Right cardiac atrium (tissue), 5 donors: ENCODE measurements at regions not wholly inside any gene's neighbourhood (a gene's known extent, or its start where the extent isn't known, plus 50 kb on each side); places are given as distances from the start of the nearest gene placed in this dataset.
"Not testable (repeated sequence)": the region's sequence is repeated elsewhere in the genome, so short reads cannot be mapped to it uniquely, and the experiment has no call there.

ENCODE experiments used
- ATAC-seq, 2 donors: fragments of 200-7000 bp; cut with Tn5 transposase; one replicate each; pipeline versions ENCODE4 v1.8.0 to v1.9.1; 2020; ENCODE audit warnings: moderate library complexity in 2 of 2, mild to moderate bottlenecking in 1 of 2
- DNase-seq, 3 donors: peaks; one replicate each; pipeline ENCODE4 v3.0.0-alpha.2; 2020
- H3K27ac ChIP-seq: one replicate; pipeline ENCODE4 v1.5.1; 2013; ENCODE audit warnings: mild to moderate bottlenecking, low read length, control low read depth, moderate library complexity
- H3K27me3 ChIP-seq: one replicate; pipeline ENCODE4 v1.6.1; 2013; ENCODE audit not compliant: control insufficient read depth, insufficient read depth
- H3K4me1 ChIP-seq: one replicate; pipeline ENCODE4 v1.6.1; 2013; ENCODE audit warnings: low read length; ENCODE audit not compliant: control insufficient read depth, insufficient read depth
- H3K4me3 ChIP-seq: one replicate; pipeline ENCODE4 v1.5.1; 2013; ENCODE audit warnings: low read length, control low read depth
- H3K9me3 ChIP-seq: one replicate; pipeline ENCODE4 v1.6.1; 2013; ENCODE audit warnings: low read length; ENCODE audit not compliant: control insufficient read depth
- WGBS: extraction: QIAGEN DNeasy Blood & Tissue Kit; methylation state at CpG from one replicate; pipeline ENCODE4 v1.1.7; 2013; 5-methylcytosine and 5-hydroxymethylcytosine counted together
- intact Hi-C, 4 donors: fragments of 100-400 bp; cut with DNase I; formaldehyde crosslinking; loops; one replicate each; pipeline versions ENCODE4 v1.11.0 to v1.14.0; 2022 to 2023
- donor health status: healthy with polysubstance abuse.
- donor health status: DM: no; HTN: yes; CAD: no.
- donor health status: DM: no; HTN: no; CAD: no.
- donor health status: DM: no; HTN: yes; CAD: no; lungs with severe emphysema.
- donor health status: DM: yes; HTN: yes; CAD: no.

DNA sequence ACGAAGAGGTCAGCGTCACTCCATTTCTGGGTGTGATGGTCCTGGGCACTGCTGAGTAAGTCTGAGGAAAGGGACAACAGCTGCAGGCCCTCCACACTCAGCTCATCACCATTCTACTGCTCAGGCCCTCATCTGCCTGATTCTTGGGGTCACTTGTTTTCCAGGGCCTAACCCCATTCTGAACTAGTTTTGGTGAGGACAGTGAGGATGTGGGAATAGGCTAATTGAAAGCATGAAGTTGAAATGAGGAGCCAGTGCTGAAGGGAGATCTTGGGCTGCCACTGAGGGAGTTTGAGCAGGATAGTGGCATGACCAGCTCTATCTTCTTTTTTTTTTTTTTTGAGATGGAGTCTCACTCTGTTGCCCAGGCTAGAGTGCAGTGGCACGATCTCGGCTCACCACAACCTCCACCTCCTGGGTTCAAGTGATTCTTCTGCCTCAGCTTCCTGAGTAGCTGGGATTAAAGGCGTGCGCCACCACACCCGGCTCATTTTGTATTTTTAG, 155.7 kb downstream of the VEGFA start:
- peak in 1 of 3 donors; percentile 40 for DNase-seq
- intact Hi-C loops: not testable (repeated sequence)

DNA sequence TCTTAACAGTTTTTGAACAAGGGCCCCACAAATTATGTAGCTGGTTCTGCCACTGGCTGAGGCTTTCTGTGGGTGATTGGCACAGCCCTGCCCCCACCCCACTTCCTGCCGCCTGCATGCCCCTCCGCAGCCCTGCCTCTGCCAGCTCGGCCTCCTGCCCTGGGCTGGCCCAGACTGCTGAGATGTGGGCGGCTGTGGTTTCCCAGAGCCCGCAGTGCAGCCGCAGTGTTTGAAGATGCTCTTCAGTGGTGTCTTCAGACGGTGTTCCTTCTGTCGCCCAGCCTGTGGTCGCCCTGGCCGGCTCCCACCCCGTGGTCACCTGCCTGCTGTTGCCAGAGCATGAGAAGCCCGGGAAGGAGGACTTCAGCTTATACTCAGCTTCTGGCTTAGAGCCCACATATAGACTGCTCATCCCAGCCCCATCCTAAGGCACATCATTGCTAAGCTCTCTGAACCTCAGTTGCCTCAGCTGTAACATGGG, 154.3 kb downstream of the VEGFA start:
- DNase-seq: peak in 2 of 3 donors; percentile 68 to 72
- 60% methylated on average over 12 of the region's 12 CpGs for WGBS
- Histone ChIP-seq H3K4me1 (no peaks in the 10 kb centered on the region), H3K9me3 (no peaks in the 10 kb centered on the region), H3K27ac (no peak overlapping the region), H3K4me3 (no peak overlapping the region), H3K27me3 (no peaks in the 10 kb centered on the region)
- intact Hi-C loops: no loop called here
- no peak for ATAC-seq

More for the DNA sequence above, 155.7 kb downstream of the VEGFA start:
- H3K4me3 ChIP-seq, H3K9me3 ChIP-seq, H3K27ac ChIP-seq, H3K4me1 ChIP-seq, H3K27me3 ChIP-seq, ATAC-seq: not testable (repeated sequence)
- WGBS: 98% methylated on average over 7 of the region's 7 CpGs

DNA sequence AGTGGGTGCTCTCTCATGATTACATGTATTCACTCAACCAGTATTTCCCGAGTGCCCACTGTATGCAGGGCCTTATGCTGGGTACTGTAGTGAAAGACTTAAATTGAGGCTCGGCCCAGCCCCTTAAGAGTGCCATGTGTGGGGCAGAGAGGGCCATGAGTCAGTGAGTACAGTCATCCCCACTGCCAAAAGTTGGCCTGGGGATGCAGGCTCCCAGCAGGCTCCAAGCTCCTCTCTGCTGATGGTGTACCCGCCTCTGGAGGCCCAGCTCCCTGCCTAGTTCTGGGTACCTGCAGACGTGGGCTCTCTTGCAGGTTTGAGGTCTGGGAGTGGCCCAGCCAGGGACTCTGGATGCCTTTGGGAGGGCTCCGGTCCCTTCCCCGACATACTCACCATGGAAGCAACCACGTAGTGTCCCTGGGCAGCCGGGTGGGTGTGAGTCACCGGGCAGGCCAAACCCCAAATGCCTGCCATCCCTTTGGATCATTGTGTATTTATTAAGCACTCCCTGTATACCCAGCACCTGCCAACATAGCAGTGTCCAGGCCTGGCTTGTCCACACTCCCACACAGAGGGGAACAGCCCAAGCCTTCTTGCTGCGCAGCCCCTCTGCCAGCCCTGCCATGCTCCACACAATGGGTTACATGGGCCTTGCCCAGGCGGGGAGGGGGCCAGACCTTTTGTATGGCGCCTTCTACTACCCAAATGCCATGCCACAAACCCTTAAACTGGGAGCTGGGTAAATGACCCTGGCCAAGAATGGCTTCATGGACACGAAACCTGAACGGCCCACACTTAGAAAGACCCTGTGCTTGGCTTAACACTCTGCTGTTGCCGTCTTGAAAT, 153.6 kb downstream of the VEGFA start:
- no peaks in the 10 kb centered on the region for H3K9me3 ChIP-seq
- no peak overlapping the region for H3K4me3 ChIP-seq
- H3K27ac ChIP-seq: no peak overlapping the region
- 86% methylated on average over 15 of the region's 15 CpGs for WGBS
- ATAC-seq (no peak), DNase-seq (peak in 1 of 3 donors; percentile 28)
- H3K4me1 ChIP-seq: no peaks in the 10 kb centered on the region
- H3K27me3 ChIP-seq: no peaks in the 10 kb centered on the region
- intact Hi-C loops: no loop called here

DNA sequence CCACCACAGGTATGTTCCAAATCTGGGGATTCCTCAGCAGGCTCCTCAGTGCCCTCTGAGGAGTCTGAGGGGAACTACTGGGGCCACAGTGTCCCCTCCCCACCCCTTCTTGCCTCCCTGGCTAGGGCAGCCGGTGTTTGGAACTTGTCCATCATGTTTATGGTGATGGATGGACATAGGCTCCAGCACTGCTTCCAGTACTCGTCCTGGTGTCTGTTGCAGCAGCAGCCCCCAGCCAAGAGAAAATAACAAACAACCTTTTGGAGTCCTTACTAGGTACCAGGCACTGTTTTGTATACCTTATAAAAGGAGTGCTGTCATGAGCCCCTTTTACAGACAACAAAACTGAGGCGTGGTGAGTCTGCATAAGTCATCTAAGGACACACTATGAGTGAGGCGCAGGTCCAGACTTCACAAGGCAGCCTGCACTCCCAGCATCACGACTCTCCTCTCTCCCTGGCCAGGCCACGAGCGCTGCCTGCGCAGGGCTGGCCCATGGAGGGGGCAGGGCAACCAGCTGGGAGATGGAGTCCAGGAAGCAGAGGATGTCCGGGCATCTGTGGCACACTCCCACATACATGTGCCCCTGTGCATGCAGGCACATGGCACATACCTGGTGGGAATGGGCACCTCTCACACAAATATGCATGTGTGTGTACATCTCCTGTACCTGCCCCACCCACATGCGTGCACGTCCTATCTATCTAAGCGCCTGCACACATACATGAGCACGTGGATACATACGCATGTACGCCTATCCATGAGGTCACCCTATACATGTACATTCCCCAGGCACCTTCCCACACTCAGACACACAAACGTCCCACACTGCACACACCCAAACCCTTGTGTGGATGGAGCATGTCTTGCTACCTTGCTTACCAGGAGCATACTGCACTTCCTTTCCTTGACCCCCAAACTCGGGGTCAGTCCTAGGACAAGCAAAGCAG, 152.7 kb downstream of the VEGFA start:
- Histone ChIP-seq H3K27me3 (no peaks in the 10 kb centered on the region), H3K9me3 (no peaks in the 10 kb centered on the region), H3K27ac (no peak overlapping the region), H3K4me3 (no peak overlapping the region), H3K4me1 (no peaks in the 10 kb centered on the region)
- WGBS: 85% methylated on average over 17 of the region's 17 CpGs
- ATAC-seq (no peak), DNase-seq (peak in 1 of 3 donors; percentile 37)
- intact Hi-C loops: no loop called here

DNA sequence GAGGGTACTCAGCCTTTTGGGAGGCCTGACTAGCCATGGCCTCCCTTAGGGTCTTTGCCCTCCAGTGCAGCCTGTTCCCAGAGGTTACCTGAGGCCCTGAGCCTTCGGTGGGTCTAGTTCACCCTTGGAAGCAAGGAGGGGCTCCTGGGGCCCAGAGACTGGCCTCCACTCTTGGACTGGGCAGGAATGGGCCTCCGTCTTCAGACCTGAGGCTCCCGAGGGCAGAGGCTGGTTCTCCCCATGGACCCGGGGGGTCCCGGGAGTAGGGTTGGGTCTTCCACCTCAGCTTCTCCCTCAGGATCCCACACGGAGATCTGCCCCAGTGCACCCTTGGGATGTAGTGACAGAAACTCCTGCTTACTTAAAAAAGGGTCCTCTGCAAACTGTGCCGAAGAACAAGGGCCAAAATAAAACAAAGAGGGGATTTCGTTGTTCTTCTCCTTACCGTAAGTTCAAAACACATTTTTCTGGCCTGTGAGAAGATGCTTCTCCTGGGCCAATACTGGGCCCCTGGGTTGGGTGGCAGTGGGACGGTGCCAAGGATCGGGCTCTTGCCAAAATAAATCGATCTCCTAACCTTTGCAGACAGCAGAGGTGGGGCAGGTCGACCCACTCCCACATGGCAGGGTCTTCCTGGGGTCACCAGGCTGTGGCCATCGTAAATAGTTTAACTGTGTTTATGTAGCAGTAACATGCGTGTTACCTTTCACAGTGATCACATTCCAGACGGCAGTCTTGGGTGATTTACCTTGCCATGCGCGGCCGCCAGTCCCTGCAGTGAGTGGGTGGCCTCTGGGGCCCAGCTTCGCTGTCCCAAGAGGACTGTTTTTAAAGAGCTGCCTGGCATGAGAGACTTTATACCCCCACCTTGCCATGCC, 151.8 kb downstream of the VEGFA start:
- Histone ChIP-seq H3K27ac (no peak overlapping the region), H3K4me3 (no peak overlapping the region), H3K9me3 (no peaks in the 10 kb centered on the region), H3K4me1 (no peaks in the 10 kb centered on the region), H3K27me3 (no peaks in the 10 kb centered on the region)
- WGBS: 90% methylated on average over 20 of the region's 20 CpGs
- intact Hi-C loops: no loop called here
- peak in 1 of 3 donors; percentile 9 for DNase-seq
- no peak for ATAC-seq

DNA sequence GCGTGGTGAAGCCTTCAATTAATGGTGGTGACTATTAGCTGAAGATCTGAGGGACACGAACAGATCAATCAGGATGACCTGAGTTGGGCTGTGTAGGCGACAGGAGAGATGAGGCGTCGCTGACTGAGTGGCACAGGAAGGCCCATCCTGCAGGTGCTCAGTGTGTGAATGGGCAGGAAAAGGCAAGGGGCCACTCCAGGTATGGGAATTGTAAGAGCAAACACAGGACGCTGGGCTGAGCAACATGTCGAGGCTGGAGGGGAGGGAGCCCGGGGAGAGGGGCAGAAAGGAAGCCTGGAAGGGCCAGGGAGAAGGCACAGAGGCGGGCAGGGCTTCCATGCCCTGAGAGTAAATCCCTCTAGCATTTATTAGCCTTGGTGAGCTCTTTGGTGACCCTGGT, 151.0 kb downstream of the VEGFA start:
- Histone ChIP-seq H3K4me1 (no peaks in the 10 kb centered on the region), H3K9me3 (no peaks in the 10 kb centered on the region), H3K4me3 (no peak overlapping the region), H3K27ac (no peak overlapping the region), H3K27me3 (no peaks in the 10 kb centered on the region)
- 91% methylated on average over 9 of the region's 9 CpGs for WGBS
- intact Hi-C loops: no loop called here
- peak in 1 of 3 donors; percentile 1 for DNase-seq
- no peak for ATAC-seq

DNA sequence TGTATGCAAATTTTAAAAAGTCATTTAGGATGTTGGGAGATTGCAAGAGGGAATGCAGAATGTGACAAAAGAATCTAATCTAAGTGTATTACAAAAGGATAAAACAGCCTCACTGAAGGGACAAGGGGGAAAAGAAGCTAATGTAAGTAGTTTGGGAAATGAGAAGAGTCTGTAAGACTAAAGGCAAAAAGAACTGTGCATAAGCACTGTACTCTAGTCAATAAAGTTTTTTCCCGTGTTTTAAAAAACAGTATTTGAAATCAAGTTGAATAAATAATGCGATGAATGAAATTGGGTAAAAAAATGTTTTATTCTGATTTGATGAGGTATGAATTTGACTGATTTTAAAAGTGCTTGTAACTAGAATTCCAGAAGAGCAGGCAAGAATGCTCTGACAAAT, 149.8 kb downstream of the VEGFA start:
- intact Hi-C loops: no loop called here
- Histone ChIP-seq H3K4me3 (no peak overlapping the region), H3K4me1 (no peaks in the 10 kb centered on the region), H3K27me3 (no peaks in the 10 kb centered on the region), H3K27ac (no peak overlapping the region), H3K9me3 (no peaks in the 10 kb centered on the region)
- WGBS: 67% methylated on average over 2 of the region's 2 CpGs
- DNase-seq: no peak
- no peak for ATAC-seq

DNA sequence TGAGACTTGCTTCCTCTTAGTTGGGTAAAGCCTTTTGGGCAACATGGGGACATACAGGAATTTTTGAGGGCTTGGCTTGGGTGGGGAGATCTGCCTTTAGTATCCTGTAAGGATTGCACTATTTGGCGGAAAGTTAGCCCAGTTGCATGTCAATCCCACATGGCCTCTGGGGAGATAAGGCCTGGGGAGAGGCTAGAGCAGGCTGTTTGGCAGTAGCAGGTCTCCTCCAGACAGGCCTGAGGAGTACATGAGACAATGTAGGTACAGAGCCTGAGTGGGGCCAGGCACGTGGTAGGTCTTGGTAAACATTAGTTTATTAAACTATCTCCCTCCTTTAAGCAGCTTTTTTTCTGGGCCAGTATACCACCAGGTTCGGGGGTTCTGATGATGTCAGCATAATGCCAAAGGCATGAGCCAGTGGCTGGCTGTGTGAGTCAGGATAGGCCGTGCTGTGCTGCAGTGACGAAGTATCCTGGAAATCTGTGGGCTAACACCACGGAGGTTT, 147.9 kb downstream of the VEGFA start:
- intact Hi-C loops: no loop called here
- Histone ChIP-seq H3K4me3 (no peak overlapping the region), H3K4me1 (no peaks in the 10 kb centered on the region), H3K9me3 (no peaks in the 10 kb centered on the region), H3K27ac (no peak overlapping the region), H3K27me3 (no peaks in the 10 kb centered on the region)
- ATAC-seq: no peak
- 82% methylated on average over 6 of the region's 6 CpGs for WGBS
- DNase-seq: peak in 1 of 3 donors; percentile 5

DNA sequence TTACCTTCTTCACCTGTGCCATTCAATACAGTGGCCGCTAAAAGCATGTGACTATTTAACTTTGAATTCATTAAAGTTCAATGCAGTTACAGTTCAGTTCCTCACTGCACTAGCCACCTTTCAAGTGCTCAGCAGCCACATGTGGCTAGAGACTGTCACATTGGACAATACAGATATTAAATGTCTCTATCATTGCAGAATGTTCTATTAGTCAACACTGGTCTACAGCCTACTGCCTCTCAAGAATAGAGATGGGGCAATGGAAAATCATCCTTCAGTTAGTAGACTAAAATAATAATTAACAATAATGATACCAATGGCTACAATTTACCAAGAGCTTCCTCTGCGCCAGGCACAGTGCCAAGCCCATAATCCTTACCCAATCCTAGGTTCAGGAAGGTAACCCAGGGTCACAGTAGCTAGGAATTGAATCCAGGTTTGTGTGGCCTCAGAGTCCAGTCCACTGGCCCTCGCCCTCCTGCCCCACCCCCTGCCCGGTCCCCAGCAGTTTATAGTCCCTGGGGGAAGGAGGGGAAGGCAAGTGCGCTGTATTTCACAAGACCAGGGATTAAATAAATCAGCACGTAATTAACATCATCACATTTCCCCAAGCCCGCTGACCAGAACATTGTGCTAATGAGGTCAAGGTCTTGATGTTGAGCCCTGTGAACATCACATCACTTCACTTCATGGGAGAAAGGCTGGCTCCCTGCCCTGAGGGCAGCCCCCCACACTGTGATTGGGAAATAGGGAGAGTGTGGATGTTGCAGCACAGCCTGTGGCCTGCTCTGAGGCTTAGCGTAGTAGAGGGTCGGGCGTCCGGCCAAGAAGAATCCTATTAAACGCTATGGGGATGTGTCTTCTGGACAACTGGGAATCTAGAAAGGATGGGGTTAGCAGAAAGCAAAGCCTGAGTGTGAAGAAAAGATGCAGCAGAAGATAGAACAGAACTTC, 147.2 kb downstream of the VEGFA start:
- intact Hi-C loops: no loop called here
- Histone ChIP-seq H3K4me3 (no peak overlapping the region), H3K27ac (no peak overlapping the region), H3K9me3 (no peaks in the 10 kb centered on the region), H3K4me1 (no peaks in the 10 kb centered on the region), H3K27me3 (no peaks in the 10 kb centered on the region)
- ATAC-seq (peak; percentile 46 to 59), DNase-seq (peak; percentile 68 to 71 (median 70))
- 75% methylated on average over 12 of the region's 12 CpGs for WGBS
